NCI-H1105 (cell line): ENCODE measurements at regions not wholly inside any gene's neighbourhood (a gene's known extent, or its start where the extent isn't known, plus 50 kb on each side); places are given as distances from the start of the nearest gene placed in this dataset.
"Not testable (repeated sequence)": the region's sequence is repeated elsewhere in the genome, so short reads cannot be mapped to it uniquely, and the experiment has no call there.

Experiments used
- DNase-seq: peaks from one replicate; lab custom pipeline; 2025; lab: John Stamatoyannopoulos, UW

DNA sequence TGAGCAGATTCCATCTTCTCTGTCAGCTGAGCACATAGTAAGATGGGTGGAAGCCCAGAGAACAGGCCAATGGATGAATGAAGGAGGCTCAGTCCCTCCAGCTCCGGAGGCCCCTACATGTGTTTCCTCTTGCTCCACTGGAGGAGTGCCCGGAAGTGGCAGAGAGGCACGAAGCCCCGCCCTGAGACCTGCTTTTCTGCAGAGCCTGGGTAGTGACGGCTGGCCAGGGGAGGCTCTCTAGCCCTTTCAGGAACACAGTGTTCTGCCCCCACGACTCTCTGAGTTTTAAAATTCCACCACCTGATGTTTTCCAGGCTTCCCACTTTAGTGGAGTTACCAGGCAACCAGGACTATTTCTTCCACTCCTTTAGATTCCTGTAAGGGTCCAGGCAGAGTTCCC lies 149.4 kb upstream of the SLC6A11 start:
- DNase-seq: no peak

- no peak for DNase-seq
These were observed 148.8 kb upstream of the SLC6A11 start for GRCh38 chr3:10667269-10667668.

GRCh38 chr3:10667901-10668476 lies 148.0 kb upstream of the SLC6A11 start:
- DNase-seq: no peak

- DNase-seq: no peak
These were observed 146.5 kb upstream of the SLC6A11 start for GRCh38 chr3:10669490-10670048.

DNA sequence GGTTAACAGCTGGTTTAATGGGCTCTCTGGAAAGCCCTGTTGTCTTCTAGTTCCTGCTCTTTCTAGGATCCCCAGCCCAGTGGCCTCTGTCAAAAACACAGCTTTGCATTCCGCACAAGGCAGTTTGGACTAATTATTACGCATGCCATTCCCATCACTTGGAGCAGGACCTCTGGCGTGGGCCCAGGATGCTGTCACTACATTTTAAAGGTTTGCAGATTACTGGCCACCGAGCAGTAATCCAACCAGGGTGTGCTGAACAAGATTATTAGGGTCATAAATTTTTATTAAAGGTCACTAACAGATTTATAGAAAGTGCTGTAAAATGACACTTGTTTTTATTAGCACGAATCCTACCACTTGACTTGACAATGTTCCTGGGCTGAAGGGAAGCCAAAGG lies 143.6 kb upstream of the SLC6A11 start:
- no peak for DNase-seq

- no peak for DNase-seq
These were observed 141.4 kb upstream of the SLC6A11 start for GRCh38 chr3:10674578-10674977.

DNA sequence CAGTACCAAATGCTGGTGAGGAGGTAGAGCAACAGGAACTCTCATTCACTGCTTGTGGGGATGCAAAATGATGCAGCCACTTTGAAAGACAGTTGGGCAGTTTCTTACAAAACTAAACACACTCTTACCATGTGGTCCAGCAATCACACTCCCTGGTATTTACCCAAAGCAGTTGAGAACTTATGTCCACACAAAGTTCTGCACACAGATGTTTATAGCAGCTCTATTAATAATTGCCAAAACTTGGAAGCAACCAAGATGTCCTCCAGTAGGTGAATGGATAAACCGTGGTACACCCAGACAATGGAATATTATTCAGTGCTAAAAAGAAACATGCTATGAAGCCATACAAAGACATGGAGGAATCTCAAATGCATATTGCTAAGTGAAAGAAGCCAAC lies 139.1 kb upstream of the SLC6A11 start:
- DNase-seq: no peak

DNA sequence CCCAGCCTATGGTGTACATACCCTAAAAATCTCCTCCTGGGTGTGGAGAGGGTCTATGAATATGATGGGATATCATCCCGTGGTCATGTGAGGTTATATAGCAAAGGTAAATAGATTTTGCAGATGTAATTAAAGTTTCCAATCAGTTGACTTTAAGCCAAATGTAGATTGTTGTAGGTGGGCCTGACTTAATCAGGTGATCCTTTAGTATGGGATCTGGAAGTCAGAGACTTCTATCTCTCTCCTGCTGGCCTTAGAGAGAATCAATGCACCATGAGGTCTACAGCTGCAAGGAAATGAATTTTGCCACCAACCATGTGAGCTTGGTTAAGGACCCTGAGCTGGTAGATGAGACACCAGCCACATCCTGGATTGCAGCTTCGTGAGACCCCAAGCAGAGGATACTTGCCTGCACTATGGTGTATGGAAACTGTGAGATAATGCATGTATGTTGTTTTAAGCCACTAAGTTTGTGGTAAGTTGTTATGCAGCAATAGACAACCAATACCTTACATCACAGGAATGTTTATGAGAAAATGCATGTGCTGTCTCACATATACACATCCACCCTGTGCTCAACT lies 137.1 kb upstream of the SLC6A11 start:
- no peak for DNase-seq

DNA sequence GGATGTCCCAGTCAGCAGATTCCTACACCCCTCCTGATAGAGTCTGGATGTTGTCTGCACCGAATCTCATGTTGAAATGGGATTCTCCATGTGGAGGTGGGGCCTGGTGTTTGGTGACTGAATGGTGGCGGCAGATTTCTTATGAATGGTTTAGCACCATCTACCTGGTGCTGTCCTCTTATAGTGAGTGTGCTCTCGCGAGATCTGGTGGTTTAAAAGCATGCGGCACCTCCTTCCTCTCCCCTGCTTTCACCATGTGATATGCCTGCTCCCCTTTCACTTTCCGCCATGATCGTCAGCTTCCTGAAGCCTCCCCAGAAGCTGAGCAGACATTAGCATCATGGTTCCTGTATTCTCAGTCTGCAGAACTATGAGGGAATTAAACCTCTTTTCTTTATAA lies 135.2 kb upstream of the SLC6A11 start:
- DNase-seq: no peak

DNA sequence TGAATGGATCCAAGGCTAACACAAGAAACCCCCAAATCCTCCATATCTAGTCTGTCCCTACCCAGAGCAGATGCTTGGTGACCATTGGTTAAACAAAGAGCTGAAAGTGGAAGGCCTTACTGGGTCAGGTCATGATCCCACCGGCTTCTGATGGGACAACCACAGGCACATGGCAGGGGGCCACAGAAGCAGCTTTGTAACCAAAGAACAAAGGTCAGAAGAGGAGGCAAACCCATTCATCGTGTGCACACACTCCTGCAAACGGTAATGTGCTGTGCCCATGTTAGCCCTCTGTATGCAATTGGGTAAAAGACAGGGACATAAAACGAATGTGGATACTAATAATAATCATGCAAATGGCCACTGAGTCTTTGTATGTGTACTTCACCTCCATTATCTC lies 133.3 kb upstream of the SLC6A11 start:
- no peak for DNase-seq

DNA sequence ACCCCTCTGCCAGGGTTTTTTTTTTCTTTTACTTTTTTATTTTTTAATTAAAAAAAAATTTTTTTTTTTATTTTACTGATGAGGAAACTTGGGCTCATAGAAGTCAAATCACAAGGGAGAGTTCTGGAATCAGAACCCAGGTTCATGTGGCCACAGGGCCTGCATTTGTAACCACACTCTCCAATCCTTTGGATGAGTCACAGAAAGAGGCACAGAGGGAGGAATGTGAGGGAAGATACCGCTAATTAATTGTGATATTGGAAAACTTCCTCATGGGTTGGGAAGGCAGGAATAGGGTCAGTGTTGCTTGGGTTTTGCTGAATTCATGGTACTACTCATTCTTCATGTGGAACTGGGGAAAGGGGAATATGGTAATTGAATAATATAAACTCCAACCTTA lies 132.9 kb upstream of the SLC6A11 start:
- DNase-seq: no peak

DNA sequence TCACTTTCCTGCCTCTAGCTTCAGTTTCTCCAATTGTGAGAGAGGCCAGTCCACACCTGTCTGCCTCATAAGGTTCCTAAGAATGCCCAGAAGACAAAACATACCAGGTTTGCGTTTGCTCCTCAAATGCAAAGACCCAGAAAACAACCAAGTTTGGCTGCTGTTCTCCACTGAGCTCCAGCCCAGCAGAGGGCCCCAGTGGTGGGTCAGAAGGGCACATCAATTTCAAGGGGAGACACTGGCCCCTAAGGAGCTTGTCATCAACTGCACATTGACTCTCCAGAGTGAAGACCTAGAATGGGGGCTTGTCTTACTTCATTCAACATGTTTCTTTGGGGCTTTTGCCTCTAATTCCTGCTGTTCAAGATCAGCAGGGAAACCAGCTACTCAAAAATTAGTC lies 127.9 kb upstream of the SLC6A11 start:
- DNase-seq: no peak

DNA sequence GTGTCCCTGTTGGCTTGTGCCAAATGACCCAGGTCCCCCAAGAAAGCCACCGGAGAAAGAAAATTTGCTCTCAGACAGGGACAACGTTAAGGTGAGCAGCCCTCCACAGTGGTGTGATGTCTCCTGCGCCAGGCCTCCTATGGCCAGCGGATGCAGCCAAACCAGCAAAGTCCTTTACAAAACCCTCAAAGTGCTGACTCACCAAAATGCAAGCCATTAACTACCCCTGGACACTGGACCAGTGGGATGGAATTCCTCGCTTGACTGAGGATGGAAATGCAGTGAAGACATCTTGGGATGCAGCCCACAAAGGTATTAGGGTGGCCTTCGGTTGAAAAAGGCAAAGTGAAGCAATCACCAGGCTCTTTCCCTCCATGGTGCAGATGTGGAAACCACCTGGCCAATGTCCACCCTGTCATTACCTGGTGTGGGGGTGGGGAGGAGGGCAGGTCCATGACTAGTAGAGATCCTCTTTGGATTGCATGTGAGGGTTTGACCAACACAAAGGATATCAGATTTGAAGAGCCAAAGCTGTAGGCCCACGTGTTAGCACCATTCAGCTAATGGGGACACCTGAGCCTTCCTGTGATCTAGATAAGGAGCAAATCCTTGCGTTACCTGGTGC lies 127.4 kb upstream of the SLC6A11 start:
- DNase-seq: no peak

DNA sequence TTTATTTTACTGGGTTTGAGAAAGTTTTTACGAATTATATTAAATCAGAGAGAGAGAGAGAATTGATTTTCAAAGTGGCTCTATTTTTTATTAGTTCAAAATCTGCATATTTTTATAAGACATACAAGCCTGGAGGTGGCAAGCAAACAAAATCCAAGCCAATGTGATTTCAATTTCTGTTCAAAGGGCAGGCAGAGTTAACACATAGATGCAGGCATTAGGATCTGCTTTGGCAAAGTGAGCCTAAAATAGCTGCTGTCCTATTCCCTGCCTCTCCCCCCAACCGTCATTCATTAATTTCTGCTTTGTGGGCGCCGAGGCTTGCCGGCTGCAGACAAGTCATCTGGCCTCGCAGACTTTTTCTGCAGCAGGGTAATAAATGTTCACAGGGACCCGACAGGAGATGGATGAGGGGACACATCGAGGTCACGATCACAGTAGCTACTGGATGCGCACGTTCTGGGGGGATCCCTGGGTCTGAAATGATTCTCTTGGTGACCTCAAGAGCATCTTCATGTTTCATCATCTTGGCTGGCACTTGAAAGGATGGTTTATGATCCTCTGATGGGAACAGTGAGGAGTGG lies 123.9 kb upstream of the SLC6A11 start:
- no peak for DNase-seq

DNA sequence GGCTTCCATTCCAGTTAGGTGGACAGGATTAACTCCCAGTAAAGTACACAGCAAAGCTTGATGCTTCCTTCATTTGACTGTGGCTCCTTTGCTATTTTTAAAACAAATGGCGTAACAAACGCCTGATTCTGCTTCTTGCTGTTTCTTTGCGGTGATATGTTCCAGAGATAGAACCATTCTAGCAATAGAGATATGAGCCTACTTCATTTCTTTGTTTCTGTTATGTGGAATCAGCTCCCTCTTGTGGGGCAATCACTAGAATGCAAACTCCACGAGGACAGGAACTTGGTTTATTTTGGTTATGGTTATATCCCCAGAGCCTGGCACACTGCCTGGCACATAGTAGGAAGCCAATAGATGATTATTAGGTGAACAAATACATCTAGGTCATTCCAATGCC lies 122.6 kb upstream of the SLC6A11 start:
- DNase-seq: no peak

- no peak for DNase-seq
These were observed 121.8 kb upstream of the SLC6A11 start for GRCh38 chr3:10694179-10694578.

DNA sequence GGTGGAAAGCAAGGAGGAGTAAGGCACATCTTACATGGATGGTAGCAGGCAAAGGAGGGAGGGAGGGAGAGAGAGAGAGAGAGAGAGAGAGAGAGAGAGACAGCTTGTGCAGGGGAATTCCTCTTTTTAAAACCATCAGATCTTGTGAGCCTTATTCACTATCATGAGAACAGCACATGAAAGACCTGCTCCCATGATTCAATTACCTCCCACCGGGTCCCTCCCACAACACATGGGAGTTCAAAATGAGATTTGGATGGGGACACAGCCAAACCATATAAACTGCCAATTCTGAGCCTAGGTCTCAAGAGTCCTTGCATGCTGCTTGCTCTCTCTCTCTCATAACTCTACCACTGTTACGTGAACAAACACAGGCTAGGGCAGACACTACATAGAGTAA lies 120.8 kb upstream of the SLC6A11 start:
- DNase-seq: not testable (repeated sequence)

DNA sequence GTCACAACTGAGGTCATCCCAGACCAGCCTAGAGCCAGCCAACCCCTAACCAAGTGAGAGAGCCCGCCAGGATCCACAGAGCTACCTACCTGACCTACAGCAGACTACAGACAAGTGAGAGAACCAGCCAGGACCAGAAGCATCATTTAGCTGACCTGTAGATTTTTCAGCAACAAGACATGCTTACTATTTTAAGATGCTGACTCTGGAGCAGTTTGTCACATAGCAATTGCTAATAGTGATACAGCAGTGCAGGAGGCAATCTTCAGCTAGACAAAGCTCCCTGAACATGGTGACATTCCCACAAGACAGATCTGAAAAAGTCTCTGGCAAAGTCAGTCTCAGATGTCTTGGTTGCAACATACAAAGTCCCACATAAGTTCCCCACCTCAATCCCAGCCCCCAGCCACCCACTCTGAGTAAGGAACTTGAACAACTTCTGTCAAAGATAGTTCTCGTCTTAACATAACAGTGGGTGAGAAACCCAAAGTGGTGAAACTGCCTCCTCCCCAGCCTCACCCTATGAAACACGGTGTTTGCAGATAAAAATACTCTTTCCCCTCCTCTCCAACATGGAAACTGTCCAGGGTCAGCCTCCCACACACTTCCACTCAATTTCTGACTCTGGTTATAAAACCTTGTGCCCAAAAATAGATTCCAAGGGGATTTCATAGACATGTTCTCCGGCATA lies 120.3 kb upstream of the SLC6A11 start:
- DNase-seq: no peak

- DNase-seq: no peak
These were observed 118.1 kb upstream of the SLC6A11 start for GRCh38 chr3:10697918-10698317.

DNA sequence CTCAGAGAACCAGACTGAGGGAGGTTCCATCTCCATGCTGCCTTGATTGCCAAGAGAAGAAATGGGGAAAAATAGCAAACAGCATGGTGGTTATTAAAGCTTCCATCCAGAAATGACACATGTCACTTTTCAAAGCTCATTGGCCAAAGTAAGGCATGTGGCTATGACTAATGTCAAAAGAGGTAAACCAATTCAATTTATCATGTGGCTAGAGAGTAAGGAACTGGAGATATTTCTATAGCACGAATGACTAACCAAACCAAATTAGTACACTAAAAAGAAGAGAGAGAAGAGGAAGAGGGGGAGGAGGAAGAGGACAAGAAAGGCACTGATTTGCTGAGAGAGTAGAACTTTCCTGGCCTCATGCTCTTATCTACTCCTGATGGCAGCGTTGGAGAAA lies 115.2 kb upstream of the SLC6A11 start:
- no peak for DNase-seq

DNA sequence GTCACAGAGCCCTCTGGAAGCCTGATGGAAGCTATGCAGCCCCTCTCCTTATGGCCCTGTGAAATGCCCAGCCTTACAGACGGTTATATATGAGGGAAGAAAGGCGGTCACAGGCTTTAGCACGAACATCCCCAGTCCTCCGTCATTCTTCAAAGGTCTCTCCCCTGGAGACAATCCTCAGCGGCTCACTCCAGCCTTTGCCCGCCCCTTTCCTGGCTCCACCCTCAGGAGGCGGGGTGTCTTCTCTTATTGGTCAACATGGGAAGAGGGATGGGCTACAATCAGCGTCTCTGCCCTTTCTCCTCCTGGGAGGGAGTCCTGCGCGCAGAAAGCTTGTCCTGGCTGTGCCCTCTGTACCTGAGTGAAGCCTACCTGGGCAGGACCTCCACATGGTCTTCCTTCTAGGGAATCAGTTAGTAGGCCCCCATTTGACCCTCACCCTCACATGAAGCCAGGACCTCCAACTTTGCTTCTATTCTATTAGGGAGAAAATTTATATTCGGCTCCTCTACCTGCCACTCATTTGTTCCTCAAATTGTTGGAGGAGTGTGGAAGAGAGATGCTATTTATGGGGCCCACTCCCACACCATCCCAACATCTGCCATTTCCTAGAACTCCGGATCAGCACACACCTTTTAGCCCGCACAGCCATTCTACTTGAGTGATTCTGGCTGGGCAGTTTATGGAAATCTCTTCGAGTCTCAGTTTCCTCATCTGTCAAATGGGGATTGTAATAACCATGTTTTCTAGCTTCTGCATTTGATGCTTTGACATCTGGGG lies 112.9 kb upstream of the SLC6A11 start:
- DNase-seq: no peak

DNA sequence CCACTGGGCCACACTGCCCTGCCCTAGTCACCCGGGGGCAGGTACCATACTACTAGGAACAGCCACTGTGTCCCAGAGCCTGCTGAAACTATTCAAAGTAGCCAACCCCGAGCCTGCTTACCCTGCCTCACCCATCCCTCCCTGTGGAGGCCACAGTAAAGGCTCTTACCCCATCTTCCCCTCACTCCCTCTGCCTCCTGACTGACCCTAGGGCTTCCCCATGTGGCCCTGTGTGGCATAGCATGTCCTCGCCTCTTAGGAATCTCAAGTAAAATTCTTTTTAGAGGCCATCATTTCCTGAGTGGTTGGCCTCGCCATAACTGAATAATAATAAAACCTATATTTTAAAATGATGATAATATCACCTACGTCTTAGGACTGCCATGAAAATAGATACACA lies 112.2 kb upstream of the SLC6A11 start:
- no peak for DNase-seq
